Glutamatergic neuron (in vitro differentiated cells): ENCODE measurements at regions not wholly inside any gene's neighbourhood (a gene's known extent, or its start where the extent isn't known, plus 50 kb on each side); places are given as distances from the start of the nearest gene placed in this dataset.
"Not testable (repeated sequence)": the region's sequence is repeated elsewhere in the genome, so short reads cannot be mapped to it uniquely, and the experiment has no call there.

Experiments used
- DNase-seq: peaks from one replicate; pipeline ENCODE4 v3.0.0; 2022
- H3K27ac Mint-ChIP-seq: one replicate; pipeline ENCODE4 v1.8.0; 2020; ENCODE audit warnings: mild to moderate bottlenecking, mixed read lengths, inconsistent platforms; ENCODE audit not compliant: unreplicated experiment
- H3K27me3 Mint-ChIP-seq: one replicate; pipeline ENCODE4 v1.8.0; 2020; ENCODE audit warnings: mild to moderate bottlenecking, moderate library complexity, mixed read lengths, inconsistent platforms; ENCODE audit not compliant: unreplicated experiment
- H3K36me3 Mint-ChIP-seq: one replicate; pipeline ENCODE4 v1.8.0; 2020; ENCODE audit warnings: mild to moderate bottlenecking, mixed read lengths, inconsistent platforms; ENCODE audit not compliant: unreplicated experiment
- H3K4me1 Mint-ChIP-seq: one replicate; pipeline ENCODE4 v1.8.0; 2020; ENCODE audit warnings: mild to moderate bottlenecking, low read depth, mixed read lengths, inconsistent platforms; ENCODE audit not compliant: unreplicated experiment
- H3K4me3 Mint-ChIP-seq: one replicate; pipeline ENCODE4 v1.8.0; 2020; ENCODE audit warnings: mild to moderate bottlenecking, mixed read lengths, inconsistent platforms; ENCODE audit not compliant: unreplicated experiment
- H3K9me3 Mint-ChIP-seq: one replicate; pipeline ENCODE4 v1.8.0; 2020; ENCODE audit warnings: mild to moderate bottlenecking, moderate library complexity, mixed read lengths, inconsistent platforms; ENCODE audit not compliant: unreplicated experiment
- CTCF ChIP-seq: fragments of 200-600 bp; sonication (generic); IDR thresholded peaks from one replicate; pipeline ENCODE4 v1.5.0; 2021; ENCODE audit not compliant: partially characterized antibody, unreplicated experiment

- no peaks in the 10 kb centered on the region for H3K9me3 Mint-ChIP-seq
- H3K27me3 Mint-ChIP-seq = no peaks in the 10 kb centered on the region
- DNase-seq = no peak
- H3K4me1 Mint-ChIP-seq = no peaks in the 10 kb centered on the region
- H3K4me3 Mint-ChIP-seq = no peak overlapping the region
- H3K36me3 Mint-ChIP-seq = no peaks in the 10 kb centered on the region
- H3K27ac Mint-ChIP-seq = no peak overlapping the region
- no peak for TF ChIP-seq CTCF
Observed at GRCh38 chr11:39363571-39363970, 2095.9 kb downstream of the LRRC4C start.

GRCh38 chr11:39361557-39361956, 2097.9 kb downstream of the LRRC4C start:
- Mint-ChIP-seq H3K27ac (no peak overlapping the region), H3K36me3 (no peaks in the 10 kb centered on the region), H3K4me1 (no peaks in the 10 kb centered on the region), H3K27me3 (no peaks in the 10 kb centered on the region), H3K4me3 (no peak overlapping the region), H3K9me3 (no peaks in the 10 kb centered on the region)
- DNase-seq = no peak
- TF ChIP-seq CTCF = no peak

DNA sequence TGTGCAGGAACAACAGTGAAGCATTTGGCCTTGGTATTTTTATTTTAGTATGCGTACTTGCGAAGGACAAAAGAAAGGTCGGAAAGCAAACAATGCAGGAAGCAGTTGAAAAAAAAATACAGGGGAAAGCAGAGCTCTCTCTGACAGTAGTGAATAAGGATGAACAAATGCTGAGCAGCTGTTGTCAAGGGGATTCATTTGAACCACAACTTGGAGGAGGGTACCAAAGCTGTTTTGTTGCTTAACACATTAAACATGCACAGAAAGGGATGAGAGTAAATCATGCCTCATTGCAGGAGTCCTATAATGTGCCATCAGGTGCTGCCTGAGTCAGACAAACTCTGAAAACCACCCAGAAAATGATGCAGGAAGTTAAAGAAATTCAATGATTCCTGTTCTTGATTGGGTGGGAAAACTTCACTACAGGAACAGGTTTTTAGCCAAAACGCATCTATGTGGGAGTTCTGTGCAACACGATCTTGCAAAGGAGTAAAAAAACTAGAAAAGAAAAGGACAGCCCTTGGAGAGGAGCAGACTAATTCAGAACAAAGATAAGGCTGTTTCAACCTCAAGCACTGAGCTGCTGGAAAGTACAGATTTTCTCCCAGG, 2113.5 kb downstream of the LRRC4C start:
- H3K27me3 Mint-ChIP-seq = no peaks in the 10 kb centered on the region
- no peak overlapping the region for H3K4me3 Mint-ChIP-seq
- no peak for DNase-seq
- H3K9me3 Mint-ChIP-seq = no peaks in the 10 kb centered on the region
- no peaks in the 10 kb centered on the region for H3K36me3 Mint-ChIP-seq
- no peak overlapping the region for H3K27ac Mint-ChIP-seq
- no peaks in the 10 kb centered on the region for H3K4me1 Mint-ChIP-seq
- no peak for TF ChIP-seq CTCF

DNA sequence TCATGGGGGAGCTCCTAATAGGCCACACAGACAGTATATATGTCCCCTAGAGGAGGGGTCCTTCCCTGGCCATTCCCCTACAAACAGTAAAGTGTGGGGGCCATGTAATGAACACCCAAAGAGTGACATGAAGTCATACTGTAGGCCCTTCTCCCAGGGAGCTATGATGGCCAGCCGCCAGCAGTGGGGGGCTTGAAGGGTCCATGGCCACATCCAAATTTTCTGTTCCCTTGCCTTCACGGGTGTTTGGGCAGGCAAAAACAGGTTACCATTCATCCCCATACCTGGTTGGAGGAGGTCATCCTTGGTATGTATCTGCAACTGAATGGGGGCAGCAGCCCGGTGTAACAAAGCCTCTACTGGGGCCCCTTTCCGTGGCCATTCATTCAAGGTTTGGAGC, 2118.0 kb downstream of the LRRC4C start:
- H3K27ac Mint-ChIP-seq = no peak overlapping the region

DNA sequence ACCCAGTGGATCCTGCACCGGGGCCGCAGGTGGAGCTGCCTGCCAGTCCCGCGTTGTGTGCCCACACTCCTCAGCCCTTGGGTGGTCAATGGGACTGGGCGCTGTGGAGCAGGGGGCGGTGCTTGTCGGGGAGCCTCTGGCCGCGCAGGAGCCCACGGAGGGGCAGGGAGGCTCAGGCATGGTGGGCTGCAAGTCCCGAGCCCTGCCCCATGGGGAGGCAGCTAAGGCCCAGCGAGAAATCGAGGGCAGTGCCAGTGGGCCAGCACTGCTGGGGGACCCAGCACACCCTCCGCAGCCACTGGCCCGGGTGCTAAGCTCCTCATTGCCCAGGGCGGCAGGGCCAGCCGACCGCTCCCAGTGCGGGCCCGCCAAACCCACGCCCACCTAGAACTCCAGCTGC, 2126.4 kb downstream of the LRRC4C start:
- H3K27ac Mint-ChIP-seq, H3K4me1 Mint-ChIP-seq, H3K27me3 Mint-ChIP-seq, H3K9me3 Mint-ChIP-seq, DNase-seq, H3K36me3 Mint-ChIP-seq, H3K4me3 Mint-ChIP-seq: not testable (repeated sequence)

More for the DNA sequence above, 2118.0 kb downstream of the LRRC4C start:
- DNase-seq = no peak
- Mint-ChIP-seq H3K9me3 (peaks cover 3% of the 10 kb centered on the region), H3K36me3 (peaks cover 5% of the 10 kb centered on the region), H3K27me3 (peaks cover 3% of the 10 kb centered on the region), H3K4me1 (no peaks in the 10 kb centered on the region), H3K4me3 (no peak overlapping the region)
- TF ChIP-seq CTCF = no peak
